Stimulated activated CD4-positive, alpha-beta T cell treated with anti-CD3 and anti-CD28 coated beads, Interleukin-12 subunit alpha, Interleukin-12 subunit beta, amount 100 ng/mL, for 48 hours (primary cell): ENCODE measurements at regions not wholly inside any gene's neighbourhood (a gene's known extent, or its start where the extent isn't known, plus 50 kb on each side); places are given as distances from the start of the nearest gene placed in this dataset.

ENCODE experiments used
- DNase-seq, 3 donors: peaks; one replicate each; pipeline ENCODE4 v3.0.0-alpha.2; 2020; ENCODE audit warnings: low read depth in 2 of 3, low spot score in 1 of 3

DNA sequence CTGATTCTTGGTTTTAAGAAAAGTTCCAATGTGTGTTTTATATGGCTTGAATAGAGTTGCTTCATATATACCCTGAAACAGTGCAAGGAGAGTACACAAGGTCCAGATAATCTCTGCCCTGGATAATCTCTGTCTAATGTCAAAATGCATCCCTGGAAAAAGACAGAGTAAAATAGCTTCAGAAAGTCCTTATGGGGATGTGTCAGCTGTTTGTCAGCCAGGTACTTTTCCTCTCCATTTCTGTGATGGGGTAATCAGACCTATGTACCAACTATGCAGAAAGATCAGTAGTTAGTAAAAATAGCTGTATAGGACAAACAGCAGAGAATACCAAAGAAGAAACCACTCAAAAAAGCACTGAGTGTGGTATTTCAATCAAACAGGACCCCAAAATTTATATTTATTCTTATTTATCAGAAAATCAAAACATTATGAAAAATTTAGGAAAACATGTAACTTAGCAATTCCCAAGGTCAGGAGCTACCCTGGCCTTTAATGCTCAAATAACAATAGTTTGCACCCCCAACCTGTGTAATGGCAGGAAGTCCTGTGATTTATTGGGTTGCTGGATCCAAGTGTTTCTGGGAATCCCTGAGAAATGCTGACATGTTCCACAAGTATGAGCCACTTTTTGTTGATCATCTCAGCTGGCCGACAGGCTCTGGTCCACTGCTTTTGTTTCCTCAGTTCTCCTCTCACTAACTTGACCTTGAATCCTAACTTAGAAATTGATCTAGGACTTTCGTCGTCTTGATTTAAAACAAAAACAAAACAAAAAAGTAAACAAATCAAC is 69.6 kb downstream of the MDH1 start:
- no peak for DNase-seq

DNA sequence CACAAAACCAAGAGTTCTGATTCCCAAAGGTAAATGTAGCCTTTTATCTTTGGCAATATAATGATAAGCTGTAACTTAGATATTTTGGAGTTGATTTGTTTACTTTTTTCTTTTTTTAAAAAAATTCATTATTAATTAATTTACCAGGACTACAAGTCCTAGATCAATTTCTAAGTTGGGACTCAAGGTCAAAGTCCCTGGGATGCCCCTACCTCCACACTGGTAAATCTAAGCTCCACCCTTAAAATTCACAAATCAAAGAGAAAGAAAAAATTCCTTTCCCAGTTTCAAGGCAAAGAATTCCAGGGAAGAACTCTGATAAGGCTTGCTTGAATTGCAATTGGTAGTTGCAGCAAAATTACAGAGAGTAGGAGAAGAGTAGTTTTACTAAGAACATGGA is 71.3 kb downstream of the MDH1 start:
- DNase-seq, result no peak

DNA sequence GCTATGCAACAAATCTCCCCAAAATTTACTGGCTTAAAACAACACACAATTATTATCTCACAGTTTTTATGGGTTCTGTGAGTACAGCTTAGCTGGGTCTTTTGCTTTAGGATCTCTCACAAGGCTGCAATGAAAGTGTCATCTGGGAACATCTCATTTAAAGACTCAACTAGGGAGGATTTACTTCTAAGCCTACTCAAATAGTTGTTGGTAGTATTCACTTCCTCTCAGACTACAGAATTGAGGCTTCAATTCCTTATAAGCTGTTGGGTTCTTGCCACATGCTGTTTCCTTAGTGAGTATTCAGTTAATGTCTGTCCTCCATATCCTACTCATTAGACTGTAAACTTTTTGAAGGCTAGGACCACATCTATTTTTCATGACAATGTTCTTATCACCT is 72.3 kb downstream of the MDH1 start:
- no peak for DNase-seq

DNA sequence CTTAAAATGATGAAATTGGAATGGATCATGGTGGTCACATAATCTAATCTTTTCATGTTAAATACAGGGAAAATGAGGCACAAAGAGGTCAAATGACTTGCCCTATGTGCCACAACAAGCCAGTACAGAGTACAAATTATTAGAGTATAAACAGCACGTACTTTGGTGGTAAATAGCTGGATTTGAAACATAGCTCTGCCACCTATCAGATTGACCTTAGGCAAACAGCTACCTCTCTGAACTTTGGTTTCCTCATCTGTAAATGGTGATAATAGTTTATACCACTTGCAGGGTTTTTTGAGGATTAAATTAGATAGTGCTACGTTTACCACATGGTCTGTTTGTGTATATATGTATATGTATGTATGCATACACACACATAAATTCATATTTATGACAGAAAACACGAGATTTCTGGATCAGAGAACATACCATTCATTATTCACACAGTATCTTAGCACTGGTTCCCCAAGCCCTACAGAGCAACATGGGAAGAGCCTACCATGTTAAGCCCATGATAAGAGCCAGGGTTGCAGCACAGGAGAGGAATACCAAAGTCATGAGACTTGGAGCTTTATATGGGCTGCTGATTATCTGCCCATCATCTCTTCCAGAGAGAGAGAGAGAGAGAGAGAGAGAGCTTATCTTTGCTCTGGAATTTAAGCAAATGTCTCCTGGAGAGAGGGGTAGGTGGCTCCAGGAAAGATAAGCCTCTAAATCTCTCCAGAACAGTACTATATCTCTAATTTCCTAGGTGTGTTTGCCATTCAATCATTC is 73.5 kb downstream of the MDH1 start:
- DNase-seq, result no peak

DNA sequence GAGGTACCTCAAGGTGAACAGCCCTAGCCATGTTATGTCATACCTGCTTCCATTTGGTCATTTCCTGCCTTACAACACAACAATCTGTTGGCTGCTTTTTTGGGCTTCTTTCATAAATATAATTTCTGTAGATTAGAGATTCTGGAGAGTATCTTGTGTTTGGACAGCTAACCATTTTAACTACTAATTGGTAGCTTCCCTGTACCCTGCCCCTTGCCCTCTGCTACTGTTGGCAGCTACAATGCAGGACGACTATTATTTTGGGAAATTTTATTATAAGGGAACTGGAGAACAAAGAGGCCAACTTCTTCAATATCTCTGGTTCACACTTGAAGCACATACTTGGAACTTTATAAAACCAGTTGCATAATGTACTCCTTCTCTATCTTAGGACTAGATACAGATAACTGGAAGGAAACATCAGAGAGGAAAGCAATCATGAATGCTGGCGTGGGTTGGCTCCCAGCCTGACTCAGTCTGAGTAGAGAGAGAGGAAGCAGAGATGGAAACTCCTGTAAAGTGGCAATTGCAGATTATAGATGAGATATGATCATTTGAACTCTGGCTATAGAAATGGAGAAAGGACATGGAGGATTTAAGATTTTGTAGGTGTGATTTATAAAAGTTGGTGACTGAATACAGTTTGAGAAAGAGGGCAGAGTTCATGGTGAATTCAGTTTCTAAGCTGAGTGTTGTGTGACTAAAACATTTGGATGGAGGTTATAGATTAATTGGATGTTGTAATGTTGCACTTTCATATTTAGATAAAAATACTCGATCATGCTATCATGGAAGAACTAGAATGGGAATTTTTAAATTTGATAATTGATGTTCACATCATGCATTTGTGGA is 74.5 kb downstream of the MDH1 start:
- DNase-seq, result no peak

DNA sequence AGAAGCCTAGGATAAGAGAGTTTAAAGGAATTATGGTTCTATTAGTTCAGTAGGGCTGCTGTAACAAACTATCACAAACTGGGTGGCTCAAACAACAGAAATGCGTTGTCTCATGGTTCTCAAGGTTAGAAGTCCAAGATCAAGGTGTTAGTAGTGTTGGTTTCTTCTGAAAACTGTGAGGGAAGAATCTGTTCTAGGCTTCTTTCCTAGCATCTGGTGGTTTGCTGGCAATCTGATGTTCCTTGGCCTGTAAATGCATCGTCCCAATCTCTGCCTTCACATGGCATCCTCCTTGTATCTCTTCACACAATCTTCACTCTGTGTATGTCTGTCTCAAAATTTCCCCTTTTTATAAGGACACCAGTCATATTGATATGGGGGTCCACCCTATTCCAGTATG is 76.3 kb downstream of the MDH1 start:
- no peak for DNase-seq

DNA sequence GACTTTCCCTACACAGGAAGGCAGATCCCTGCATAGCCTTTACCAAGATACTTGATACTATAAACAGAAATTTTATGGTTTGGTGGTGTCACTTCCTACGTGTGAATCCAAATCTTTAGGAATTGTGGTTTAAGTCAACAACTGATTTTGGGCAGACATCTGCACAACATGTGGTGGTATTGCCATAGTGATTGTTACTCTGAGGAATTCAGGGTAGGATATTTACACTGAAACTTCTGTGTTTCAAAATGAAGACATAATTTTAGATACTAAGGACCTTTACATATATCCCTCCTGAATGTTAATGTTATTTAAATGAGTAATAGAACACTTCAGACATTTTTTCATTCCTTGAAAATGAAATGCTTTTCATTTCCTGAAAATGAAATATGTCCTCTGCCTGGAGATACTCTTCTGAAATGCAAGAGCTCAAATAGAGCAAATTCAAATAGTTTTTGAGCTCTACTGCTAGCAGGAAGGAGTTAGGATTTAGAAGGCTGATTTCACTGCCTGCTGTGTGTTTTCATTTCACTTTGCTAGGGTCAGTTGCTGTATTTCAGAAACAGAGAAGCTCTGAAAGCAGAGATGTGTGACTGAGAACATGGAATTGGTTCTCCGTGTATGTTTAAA is 77.2 kb downstream of the MDH1 start:
- DNase-seq, result no peak

DNA sequence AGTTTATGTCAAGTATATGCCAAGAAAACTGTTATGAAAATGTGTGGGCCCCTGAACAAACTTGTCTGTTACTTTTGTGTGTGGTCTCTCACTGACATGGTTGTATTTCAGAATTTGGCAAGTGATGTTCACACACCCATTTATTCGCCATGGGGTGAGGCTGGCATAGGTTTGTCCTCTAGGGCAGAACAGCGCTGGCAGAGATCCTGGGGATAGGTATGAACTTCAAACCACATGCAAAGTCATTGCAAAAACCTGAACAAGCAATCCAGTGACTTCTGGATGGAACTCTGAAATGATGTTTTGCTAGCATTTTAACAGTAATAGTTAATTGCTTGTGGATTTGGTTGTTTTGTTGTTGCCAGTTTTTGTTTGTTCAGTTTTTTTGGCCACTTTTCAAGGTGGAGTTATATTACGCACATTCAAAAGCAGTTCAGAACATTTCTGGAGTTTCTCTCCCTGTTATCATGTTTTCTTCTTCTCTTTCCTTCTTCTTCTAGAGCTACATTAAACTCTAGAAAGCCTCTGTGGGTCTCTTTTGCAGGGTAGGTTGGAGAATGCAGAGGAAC is 78.5 kb downstream of the MDH1 start:
- DNase-seq, result no peak

DNA sequence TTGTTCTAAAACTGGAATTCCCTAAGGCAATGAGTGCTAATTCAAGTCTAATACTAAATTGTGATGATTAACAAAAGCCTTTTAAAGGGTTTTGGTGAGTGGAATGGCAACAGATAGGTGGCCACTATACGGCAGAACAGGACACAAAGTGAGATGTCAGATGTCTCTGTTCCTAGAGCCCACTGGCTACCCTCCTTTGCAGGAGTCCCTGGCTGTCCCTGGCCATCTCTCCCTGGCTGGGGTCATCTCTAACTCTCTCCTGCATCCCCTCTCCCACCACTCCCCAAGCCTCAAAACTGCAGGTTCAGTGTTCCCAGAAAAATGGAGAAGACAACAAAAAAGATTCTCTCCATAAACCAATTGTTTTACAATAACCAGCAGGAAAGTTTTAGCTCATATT is 79.2 kb downstream of the MDH1 start:
- no peak for DNase-seq

DNA sequence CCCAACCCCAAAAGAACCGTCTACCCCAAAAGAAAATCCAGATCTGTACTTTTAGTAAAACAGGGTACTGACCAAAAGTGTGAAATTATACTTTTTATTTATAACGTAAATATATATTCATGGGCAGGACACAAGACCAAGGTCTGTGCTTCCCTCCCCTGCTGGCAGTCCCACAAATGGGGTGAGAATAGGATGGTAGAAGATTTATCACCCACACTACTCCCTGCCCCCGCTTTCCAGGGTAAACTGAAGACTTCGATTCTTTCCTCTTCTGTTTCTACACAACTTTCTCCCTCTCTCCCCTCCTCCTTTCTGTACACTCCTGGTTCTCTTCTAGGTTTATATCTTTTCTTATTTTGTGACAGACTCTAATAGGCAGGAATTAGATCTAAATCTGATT is 79.7 kb downstream of the MDH1 start:
- no peak for DNase-seq

DNA sequence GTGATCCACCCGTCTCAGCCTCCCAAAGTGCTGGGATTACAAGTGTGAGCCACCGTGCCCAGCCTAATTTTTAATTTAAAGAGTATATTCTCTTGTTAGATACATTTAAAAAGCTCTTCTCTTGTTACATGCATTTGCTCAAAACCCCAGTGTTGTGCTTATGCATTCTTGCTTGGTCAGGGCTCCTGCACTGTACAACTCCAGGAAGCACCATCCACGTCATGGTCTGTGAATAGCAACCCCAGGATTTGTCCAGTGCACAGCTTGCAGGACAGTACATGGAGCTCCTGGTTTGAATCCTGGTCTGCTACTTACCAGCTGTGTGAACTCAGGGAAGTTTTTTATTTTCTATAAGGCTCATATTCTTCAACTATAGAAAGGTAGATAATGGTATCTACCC is 80.8 kb downstream of the MDH1 start:
- DNase-seq, result no peak

DNA sequence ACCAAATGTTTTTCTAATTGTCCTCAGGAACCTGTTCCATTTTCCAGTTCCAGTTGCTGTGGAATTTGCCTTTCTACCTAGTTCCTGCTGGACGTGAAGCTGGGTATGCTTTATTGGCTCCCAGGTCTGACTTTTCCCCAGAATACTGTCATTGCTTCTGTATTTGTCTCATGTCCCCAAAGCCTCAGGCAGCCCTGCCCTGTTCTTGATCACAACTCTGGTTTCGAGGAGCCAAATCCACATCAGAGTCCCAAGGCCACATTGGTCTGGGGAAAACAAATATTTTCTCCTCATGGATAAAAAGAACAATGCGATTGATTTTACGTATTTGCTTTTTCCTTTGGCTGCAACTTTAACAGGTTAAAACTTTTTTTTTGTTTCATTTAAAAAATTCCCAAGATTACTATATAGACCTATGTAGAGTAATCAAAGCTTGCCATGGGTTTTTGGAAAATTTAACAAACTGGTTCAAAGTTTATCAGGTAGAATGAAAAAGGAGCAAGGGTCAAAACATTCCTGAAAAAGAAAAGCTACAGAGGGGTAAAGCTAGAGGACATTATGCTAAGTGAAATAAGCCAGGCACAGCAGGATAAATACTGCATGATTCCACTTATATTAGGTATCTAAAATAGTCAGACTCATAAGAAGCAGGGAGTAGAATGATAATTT is 85.2 kb downstream of the MDH1 start:
- no peak for DNase-seq

DNA sequence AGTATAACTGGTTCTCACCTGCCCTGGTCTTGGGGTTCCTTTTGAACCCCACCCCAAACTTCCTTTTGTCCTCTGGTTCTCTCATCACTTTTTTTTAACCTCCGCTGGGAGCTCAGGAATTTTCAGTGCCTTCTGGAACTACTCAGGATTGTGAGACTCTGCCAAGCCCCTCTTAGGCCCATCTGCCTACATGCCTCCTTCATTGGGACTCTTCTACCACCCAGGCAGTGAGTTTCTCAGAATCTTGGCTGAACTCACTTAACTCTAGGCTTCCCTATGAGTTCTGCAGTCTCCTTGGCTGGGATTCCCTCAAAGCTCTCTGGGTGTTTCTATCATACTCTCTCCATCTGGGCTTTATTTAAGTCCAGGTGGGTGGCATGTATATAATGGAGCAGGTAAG is 86.3 kb downstream of the MDH1 start:
- no peak for DNase-seq

DNA sequence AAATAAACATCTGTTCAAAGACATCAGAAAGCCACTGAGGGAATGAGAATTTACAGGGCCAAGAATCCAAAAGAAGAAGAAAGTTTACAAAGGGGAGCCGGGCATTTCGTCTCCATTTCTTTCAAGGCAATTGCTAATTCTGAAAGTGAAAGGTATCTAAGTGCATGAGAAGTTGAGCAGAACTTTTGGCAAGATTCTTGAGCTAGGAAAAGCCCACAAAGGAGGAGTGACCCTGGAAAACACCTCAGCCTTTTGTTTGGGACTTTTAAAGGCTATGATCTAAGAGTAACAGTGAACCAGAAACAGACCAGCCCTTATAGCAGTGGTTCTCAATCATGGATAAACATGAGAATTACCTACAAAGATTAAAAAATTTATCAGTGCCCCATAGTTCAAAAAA is 87.4 kb downstream of the MDH1 start:
- DNase-seq, result no peak

DNA sequence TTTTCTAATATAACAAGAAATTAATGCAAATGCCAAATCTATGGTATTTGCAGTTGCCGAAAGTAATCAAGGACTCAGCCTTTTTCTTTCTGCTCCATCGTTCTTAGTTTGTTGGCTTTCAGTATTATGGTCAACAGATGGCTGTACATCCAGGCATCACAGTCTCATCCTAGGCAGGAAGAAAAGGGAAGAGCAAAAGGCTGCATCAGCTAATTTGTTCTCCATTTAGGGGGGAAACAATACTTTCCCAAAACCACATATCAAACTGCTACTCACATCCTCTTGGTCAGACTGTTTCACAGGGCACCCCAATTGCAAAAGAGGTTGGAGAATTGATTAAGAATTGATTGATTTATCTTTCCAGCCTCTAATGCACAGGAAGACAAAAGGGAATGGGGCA is 89.3 kb downstream of the MDH1 start:
- DNase-seq, result no peak

DNA sequence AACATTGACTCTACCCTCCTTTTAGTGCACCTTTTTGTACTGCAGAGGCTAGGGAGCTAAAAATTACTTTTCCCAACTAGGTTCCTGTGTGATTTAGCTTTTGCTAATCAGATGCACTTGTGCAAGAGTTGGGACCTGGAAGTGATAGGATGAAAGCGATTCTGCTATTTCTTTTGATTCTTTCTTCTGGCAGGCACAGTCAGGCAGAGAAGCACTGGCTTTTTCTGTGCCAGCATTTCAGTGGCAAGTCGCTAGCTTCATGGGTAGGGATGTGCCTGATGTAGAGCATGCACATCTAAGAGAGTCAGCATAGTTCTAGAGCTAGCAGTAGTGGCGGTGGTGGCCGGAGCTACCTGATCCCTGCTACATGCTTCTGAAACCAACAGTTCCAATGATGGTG is 89.8 kb downstream of the MDH1 start:
- no peak for DNase-seq

DNA sequence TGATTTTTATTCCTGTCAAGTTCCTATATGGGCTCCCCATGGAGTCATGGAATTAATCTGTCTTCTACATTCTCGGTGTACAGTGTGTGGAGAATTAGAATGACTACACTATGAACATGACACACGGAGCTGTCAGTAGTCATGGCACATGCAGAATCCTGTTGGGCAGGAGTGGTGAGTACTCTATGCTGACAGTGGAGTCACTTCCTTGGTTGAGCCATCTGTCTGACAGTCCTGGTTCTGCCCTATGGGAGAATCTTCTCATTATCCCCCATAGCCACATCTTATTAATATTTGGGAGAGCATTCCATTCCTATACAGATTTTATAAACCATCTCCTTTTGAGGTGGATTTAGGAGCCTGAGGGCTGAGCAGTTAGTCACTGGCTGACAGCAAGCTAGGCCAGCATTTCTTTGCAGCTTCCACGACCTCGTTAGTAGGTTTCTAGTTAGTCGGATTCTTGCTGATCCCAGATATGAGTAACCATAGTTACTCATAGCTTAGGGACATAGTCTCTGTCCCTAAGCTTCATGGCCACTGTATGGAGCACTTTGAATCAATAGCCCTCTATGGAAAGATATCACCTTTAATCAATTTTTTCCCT is 90.6 kb downstream of the MDH1 start:
- no peak for DNase-seq

DNA sequence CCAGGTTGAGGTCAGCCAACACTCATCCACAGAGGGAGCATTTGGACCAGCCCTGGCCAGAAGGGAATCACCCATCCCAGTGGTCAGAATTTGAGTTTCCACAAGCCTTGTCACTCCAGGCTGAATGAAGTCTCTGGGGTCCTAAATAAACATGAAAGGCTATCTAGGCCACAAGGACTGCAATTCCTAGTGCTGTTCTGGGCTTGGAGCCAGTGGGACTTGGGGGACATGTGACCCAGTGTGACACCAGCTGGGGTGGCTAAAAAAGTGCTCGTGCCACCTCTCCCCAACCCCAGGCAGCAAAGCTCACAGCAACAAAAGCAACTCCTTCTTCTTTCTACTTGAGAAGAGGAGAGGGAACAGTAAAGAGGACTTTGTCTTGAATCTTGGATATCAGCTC is 91.7 kb downstream of the MDH1 start:
- DNase-seq, result no peak

DNA sequence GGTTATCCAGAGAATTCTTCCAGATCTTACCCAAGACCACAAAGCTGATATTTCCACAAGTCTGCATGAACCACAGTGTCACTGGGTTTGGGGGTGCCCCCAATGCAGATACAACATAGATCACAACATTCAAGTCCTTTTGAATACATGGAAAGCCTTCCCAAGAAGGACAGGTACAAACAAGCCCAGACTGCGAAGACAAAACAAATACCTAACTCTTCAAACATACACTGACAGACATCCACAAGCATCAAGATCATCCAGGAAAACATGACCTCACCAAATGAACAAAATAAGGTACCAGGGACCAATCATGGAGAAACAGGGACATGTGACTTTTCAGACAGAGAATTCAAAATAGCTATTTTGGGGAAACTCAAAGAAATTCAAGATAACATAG is 93.1 kb downstream of the MDH1 start:
- DNase-seq, result no peak

DNA sequence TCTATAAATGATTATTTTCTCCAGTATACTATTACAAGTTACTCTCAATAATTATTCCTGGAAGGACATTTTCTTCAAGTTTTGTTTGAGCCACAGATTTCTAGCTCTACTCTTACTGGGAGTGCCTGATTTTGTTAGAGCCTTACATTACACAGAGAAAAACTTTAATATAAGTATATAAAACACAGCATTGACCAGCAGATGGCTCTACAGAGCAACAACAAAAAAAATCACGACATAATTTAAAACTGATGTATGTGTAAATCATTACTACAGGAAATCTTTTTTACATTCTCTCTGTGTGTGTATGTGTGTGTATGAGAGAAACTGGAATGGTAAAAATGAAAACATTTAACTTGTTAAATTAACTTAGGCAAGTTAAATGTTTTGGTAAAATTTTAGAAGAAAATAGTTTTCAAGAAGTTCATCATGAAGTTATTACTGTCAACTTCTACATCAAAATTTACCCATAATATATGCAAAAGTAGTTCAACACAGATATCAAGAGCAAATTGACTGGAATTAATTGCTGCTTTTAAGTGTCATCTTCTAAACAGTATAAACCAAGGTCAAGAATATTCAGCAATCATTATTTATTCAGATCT is 103.3 kb downstream of the MDH1 start:
- peak in 1 of 3 donors; percentile 30 for DNase-seq
